ENCODE measurements at regions not wholly inside any gene's neighbourhood (a gene's known extent, or its start where the extent isn't known, plus 50 kb on each side); places are given as distances from the start of the nearest gene placed in this dataset.

- TF ChIP-seq CTCF (IDR thresholded peaks at IDR 0.05) (no peak), POLR2A (IDR thresholded peaks at IDR 0.05) (no peak), EP300 (IDR thresholded peaks at IDR 0.05) (no peak)
Observed at GRCh38 chr2:121005453-121005852, 269.8 kb downstream of the GLI2 start.
